HG03460 (cell line): ENCODE measurements at regions not wholly inside any gene's neighbourhood (a gene's known extent, or its start where the extent isn't known, plus 50 kb on each side); places are given as distances from the start of the nearest gene placed in this dataset.
A peak's percentile ranks its signal among the peaks of the same experiment; 100 is the strongest.

Source experiments
- ATAC-seq: cut with Tn5 transposase; IDR thresholded peaks from one replicate; pipeline ENCODE4 v1.9.1; 2021; ENCODE audit not compliant: unreplicated experiment

DNA sequence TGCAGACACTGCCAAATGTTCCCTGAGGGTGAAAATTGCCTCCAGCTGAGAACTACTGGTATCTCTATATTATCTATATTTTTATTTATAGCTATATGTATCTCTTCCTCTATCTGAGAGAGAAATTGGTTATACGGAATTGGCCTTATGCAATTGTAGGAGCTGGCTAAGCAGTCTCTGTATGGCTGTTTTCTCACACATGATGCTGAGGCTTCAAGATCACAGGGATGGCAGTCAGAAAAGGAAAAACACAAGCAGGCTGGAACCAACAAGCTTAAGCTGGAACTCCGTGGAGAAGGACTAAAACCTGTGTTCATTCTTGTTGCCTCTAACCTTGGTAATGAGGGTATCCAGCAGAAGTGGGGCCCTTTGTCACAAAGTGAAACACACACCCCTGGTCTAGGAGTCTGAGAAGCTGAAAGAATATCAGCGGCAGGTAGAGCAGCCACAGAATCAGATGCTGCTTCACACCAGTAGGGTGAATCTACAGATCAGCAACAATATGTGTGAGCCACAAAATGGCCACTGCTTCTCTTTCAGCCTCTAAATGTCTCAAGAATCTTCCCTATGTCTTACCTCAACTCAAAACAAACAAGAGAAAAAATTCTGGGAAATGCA is 166.5 kb upstream of the PPP1R2C start:
- ATAC-seq = no peak

DNA sequence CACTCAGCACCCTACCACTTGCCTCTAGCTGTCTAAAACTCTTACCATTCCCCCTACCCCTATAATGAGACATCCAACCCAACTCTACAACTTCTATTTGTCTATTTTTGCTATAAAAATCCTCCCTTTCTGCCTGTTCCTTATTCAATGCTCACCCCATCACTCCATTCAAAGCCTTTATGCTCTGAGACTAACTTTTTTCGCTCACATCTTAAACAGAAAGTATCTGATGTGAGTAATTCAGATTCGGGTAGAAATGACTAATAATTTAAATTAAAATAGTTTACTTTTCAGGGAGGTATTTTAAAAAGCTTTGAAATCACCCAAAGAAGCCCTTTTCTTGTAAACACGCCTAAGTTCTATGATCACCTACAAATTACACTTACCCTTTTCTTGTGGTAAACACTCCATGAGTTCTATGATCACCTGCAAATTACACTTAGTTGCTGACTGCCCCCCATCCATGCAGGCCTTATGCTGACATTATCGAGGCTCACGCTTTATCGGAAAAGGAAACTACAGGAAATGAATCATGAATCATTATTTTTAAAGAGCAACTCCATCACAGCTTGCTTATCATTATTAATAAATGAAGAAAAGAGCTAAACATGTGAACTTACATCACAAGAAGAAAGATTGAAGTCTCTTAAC is 168.7 kb upstream of the PPP1R2C start:
- no peak for ATAC-seq

DNA sequence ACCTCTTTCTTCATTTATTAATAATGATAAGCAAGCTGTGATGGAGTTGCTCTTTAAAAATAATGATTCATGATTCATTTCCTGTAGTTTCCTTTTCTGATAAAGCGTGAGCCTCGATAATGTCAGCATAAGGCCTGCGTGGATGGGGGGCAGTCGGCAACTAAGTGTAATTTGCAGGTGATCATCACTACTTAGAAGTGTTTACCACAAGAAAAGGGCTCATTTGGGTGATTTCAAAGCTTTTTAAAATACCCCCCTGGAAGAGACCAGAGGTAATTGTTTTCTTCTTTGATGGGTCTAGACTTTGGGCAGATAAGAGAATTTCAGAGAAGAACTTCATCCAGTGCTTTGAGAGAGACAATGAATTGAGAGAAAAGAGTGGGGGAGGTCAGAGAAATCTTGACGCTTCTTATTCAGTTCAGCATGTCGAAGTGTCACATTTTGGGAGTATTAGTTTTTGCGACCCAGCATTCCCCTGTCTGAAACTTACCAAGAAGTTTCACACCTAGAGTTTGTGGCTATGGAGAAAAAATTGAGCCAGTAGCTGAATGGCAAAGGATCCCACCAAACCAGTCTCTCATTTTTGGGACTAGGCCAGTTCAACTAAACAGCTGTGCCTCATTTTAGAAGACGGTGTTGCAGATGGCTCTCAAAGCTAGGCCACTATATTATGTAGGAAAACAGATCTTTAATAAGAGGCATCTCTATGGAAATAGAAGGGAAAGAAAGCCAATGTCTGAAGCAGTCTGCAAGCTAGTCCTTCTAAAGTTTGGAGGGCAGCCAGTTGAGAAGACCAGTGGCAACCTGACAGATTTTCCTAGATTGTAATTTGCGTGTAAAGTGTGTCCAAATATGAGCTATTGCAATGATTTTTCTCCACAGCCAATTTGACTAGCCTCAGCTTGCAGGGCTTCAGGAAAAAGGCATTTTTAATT is 171.0 kb upstream of the PPP1R2C start:
- ATAC-seq = no peak

DNA sequence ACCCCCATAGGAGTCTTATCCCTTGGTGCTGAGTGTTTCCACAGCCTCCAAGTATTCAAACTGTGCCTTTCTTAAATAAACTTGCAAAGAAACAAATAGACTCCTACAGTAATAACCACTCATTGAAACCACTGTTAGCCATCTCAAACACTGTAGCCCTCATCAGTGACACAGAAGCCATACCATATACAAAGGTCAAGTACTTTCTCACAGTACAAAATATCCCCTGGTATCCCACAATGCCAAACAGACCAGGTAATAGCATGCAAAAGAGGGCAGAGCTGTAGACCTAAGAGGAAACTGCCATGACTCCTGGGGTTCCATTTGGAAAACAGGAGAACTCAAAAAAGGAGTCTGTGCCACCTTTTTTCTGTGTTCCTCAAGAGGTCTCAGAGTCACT is 173.8 kb upstream of the PPP1R2C start:
- ATAC-seq = no peak

DNA sequence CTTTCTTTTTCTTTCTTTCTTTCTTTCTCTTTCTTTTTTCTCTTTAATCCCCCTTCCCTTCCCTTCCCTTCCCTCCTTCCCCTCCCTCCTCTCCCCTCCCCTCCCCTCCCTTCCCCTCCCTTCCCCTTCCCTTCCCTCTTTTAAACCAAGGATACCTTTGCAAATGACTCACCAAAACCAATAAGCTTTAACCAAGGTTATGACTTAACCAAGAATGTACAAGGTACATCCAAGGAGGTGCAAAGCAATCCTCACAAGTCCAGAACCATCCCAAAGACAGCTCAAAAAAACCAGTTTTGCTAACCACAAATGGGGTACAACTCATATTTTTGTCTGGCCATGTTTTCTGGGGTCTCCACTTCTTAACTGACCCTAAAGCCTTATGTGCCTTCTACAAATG is 174.7 kb upstream of the PPP1R2C start:
- no peak for ATAC-seq

DNA sequence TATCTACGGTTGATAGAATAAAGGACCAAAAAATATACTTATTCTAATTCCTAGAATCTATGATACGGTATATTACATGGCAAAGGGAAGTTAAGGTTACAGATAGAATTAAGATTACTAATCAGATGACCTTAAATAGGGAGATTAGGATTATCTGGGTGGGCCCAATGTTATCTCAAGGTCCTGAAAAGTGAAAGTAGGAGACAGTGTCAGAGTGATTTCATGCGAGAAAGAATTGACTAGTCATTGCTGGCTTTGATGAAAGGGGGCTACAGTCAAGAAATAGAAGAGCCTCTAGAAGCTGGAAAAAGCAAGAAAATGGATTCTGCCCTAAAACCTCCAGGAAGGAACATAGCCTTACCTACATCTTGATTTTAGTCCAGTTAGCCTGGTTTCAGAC is 176.9 kb upstream of the PPP1R2C start:
- ATAC-seq = no peak

DNA sequence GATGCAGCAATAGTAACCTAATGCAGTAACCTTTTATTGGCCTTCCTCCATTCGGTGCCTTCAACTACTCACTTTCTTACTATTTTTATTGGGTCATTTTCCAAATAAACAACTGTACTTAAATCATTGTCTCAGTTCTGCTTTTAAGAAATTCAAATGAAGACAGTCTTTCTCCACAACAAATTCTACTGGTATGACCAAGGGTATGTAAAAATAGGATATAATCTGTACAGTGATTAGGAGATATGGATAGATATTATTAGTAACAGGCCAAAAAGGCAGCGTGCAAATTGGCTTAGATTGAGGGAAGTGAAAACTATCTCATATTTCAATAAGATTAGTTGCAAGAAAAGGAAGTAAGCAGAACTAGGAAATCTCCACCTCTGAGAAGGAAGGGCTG is 177.4 kb upstream of the PPP1R2C start:
- ATAC-seq = peak; percentile 82

DNA sequence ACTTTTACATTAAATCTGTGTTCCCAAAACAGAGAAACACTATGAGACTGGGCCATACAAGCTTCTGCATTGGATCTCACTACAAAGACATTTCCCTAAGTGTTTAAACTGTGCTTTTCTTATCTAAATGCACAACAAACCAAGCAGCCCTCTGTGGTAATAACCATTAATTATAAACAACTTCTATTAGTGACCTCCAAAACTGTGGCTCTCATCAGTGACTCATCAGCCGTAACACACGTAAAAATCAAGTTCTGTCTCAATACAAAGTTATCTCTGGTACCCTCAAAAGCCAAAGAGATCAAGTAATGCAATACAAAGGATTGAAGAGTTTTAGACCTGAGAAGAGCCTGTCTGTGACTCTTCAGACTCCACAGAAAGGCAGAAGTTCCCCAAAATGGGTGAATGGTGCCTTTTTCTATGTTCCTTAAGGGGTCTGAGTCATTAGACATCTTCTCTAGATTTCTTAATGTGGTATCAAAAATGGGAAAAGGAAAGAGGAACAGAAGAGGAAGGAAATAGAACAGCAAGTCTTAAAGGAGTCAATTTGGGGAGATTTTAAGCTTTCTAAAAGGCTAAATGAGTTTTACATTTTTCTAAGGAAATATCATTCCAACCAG is 189.8 kb upstream of the PPP1R2C start:
- ATAC-seq = no peak

DNA sequence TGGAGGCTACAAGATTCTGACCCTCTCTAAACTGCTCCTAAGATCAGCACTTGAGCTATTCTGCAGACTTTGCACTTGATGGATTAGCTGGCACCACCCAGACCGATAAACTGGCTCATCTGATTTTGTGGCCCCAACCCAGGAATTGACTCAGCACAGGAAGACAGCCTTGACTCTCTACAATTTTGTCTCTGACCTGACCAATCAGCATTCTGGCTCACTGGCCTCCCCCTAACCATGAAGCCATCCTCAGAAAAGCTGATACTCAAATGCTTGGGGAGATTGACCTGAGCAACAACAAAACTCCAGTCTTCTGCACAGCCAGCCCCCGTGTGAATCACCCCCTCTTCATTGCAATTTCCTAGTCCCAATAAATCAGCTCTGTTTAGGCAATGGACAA is 195.4 kb upstream of the PPP1R2C start:
- no peak for ATAC-seq

DNA sequence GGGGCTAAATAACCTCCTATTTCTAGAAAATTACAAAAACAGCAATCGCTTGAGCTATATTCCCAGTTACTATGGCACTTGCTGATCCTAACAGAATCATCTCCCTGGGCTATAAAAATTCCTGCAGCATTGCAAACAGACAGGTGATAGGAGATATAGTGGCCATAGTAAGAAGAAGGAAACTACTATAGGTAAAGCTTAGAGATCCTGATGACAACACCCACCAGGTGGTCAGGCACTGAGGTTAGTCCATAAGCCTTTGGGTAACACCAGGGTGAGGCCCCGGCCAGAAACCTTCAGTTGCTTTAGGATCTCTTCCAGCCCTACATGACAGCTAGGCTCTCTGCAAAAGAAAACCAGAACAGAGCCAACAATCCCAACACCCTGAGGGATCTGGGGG is 197.9 kb upstream of the PPP1R2C start:
- no peak for ATAC-seq

DNA sequence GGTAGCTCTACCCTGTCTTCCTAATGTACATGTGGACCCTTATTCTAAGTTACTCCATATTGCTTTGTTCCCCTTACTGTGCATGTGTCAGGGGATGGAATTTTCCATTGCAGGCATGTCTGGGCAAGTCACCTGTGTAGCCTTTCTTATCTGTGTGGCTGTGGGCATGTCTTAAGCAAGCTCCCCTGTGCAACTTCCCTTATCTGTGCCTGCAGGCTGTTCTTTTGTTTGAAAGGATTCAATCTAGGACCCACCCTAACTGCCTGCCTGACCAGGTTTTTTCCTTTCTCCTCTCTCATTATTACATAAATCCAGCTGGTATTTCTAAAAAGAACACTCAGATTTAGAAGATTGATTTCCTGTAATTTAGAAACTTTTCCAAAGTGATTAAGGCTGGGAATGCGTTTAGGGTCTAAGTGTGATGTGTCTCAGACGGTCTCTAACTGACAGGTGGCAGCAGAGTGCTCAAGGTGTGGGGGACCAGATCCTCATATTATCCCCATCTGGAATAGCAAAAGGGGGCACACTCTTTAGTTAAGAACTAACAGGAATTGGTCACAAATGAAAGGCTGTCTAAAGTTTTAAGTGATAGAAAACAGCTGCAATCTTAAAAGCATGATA is 198.9 kb upstream of the PPP1R2C start:
- no peak for ATAC-seq

DNA sequence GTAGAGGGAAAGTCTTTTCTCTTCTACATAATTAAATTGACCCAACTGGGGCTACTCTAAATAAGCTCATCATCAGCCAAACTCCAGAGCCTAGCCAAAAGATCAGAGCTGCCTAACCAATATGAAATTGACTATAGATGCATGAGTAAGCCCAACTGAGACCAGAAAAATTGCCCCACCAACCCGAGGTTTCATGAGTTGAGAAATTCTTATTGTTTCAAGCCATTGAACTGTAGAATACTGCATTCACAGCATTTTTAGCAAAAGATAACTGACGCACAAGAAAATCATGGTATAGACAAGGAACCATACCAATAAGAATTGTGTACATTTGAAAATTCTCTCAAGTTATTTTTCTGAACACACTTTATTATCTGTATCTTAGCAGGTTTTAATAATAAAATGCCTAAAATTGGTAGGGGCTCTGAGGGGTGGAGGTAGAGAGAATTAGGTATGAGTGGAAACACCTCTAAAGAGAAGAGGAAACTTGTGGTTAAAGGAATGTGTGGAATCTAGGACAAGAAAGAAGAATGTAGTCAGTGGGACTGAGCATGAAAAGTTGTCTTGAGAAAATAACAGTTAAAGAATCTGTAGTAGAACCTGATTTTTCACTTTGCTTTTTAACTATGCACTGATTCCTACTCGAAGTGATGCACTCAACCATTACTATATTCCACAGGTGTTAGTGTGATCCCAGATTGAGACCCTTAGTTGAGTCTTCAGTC is 200.9 kb upstream of the PPP1R2C start:
- no peak for ATAC-seq

DNA sequence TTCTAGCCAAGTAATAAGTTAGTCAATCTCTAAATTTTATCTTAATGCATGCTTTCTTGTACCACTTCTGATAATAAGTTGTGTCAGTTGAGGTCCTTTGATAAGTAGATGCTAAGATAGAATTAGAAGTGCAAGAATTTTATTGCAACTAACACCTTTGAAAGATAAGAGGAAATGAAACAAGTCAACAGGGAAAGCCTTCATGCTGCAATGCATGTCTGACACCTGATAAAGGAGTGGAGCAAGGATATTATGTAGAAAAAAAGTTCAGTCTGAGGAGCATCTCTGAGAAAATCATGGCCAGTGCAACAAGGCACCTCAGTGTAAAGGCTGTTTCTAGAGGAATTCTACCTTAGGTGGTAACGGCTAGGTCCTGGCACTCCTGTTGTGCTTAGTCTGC is 210.7 kb upstream of the PPP1R2C start:
- no peak for ATAC-seq

DNA sequence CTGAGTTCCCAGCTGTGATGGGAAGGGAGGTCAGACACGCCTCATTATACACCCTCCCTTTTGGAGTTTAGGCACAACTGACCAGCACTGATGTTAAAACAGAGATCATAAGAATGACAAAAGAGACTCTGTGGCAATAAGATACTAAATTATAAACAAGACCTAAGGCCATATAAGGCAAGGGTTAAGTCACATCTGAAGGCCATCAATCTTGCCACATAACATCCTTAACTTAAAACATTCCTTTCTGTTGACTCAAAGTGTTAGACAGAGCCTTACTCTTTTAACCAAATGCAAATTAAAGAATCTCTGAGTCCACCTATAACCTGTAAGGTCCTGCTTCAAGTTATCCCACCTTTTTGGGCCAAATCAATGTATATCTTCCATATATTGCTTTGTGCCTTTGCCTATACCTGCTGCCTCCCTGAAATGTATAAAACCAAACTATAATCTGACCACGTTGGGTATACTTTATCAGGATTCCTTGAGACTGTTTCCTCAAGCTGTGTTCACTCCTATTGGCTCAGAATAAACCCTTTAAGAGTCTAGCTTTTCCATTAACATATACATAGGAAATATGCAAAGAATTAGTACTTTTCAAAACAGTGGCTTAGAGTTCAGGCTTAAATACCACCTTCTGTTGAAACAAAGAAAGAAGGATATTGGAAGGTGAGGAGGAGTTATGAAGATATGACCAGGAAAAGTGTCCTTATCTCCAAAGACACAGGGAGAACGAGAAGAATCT is 214.4 kb upstream of the PPP1R2C start:
- ATAC-seq = no peak

DNA sequence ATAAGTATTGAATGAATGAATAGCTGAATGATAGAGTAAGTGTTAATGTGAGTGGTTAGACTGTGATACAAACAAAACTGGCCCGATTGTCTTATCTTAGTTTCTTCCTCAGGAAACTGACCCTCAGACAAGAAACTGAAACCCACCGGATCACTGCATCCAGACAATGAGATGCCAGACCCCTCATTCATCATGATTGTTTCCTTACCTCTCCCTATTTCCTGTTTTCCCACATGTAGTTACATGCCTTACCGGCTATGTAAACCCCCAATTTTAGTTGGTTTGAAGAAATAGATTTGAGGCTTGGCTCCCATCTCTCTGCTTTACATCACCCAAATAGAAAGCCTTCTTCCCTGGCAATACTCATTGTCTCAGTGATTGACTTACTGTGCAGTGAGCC is 218.9 kb upstream of the PPP1R2C start:
- no peak for ATAC-seq

DNA sequence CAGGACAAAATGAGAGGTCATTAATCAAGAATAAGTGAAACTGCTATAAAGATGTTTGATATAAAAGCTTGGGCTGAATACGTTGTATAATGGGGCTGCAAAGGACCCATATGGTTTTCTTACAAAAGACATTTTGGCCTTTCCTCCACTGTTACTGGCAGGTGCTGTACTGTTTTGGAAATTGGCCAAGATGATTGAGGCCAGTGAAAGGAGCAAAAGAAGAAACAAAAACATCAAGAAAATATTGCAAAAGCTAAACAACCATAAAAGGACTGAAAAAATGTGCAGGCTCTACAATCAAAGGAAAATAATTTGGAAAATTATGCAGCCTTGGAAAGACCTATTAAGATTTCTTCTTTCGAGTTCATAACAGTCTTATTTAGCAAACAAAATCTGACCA is 222.2 kb upstream of the PPP1R2C start:
- no peak for ATAC-seq

DNA sequence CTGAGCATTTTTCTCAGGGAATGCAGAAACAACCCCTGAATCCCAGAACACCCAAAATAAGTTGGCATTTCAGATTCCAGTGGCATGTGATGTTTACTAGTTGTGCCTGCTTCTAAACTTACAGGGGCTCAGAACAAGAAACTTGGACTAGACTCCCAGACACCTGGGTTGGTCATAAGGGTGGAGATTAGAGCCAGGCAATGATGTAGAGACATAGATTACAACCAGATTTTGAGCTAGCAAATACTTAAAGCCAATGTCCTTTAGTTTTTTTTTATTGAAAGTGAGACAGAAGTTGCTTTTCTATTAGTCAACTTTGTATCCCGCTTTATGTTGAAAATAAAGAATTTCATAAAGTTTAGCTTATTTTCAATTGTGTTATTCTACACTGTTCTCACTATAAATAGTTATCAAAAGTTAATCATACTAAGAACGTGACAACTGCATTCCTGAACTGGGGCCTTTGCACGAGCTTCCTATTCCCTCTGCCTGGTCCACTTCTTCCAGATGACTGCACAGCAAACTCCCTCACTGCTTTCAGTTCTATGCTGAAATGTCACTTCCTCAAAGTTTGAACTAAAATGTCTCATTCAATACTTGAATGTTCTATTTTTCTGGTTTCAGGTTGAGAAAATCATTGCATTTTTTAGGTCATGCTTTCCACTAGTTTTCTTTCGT is 224.7 kb upstream of the PPP1R2C start:
- ATAC-seq = peak; percentile 89

DNA sequence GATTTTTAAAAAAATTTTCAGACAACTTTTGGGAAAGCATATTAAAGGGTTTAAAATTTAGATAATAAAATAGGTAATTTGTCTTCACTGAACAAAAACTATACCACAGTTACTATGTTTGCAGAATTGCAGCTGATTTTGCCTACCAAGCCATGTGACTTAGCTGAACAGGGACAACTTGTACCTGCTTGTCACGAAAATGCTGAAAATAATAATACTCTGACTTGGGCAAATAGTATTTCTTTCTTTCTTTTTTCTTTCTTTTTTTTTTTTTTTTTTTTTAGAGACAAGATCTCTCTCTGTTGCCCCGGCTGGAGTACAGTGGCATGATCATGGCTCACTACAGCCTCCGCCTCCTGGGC is 225.2 kb upstream of the PPP1R2C start:
- peak; percentile 16 for ATAC-seq

DNA sequence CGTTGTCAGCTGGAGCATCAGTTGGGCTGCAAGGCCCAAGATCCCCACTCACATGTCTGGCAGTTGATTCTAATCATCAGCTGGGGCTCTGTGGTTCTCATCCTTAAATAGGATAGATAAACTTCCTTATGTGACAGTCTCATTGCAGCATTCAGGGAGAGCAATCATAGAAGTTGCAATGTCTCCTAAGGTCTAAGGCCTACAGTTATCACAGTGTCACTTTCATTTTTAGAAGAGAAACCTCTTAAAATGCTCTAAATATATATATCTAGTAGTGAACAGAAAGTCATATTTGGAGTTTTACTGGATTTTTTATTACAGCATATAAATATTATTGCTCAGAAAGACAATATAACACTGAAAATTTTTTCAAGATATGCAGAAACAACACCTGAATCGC is 226.0 kb upstream of the PPP1R2C start:
- ATAC-seq = no peak
